HEK293T (cell line): ENCODE measurements at regions not wholly inside any gene's neighbourhood (a gene's known extent, or its start where the extent isn't known, plus 50 kb on each side); places are given as distances from the start of the nearest gene placed in this dataset.

ENCODE experiments used
- FOXA1 ChIP-seq: fragments of 450-650 bp; IDR thresholded peaks from 2 replicates; pipeline ENCODE4 v1.6.1; 2016; ENCODE audit warnings: mild to moderate bottlenecking
- L3MBTL2 ChIP-seq: fragments of 450-650 bp; conservative IDR thresholded peaks from 2 replicates; pipeline ENCODE4 v1.6.1; 2016; ENCODE audit warnings: mild to moderate bottlenecking
- TARDBP ChIP-seq: fragments of 450-650 bp; IDR thresholded peaks from 2 replicates; pipeline ENCODE4 v1.6.1; 2016

GRCh38 chr10:9800571-9800970 is 1217.1 kb upstream of the CELF2 start:
- TF ChIP-seq TARDBP (no peak), FOXA1 (no peak), L3MBTL2 (no peak)
